ENCODE measurements at regions not wholly inside any gene's neighbourhood (a gene's known extent, or its start where the extent isn't known, plus 50 kb on each side); places are given as distances from the start of the nearest gene placed in this dataset.

- POLR2A ChIA-PET = no interaction called here
- BruUV-seq (replicated peaks) = no TSS peak
- Histone ChIP-seq H3K36me3 (ENCODE audit: insufficient read depth, low read length) (no peaks in the 10 kb centered on the region), H2AFZ (ENCODE audit: low read length) (no peak overlapping the region), H4K20me1 (ENCODE audit: insufficient read depth, low read length) (no peaks in the 10 kb centered on the region), H3K4me1 (ENCODE audit: insufficient read depth, low read length, poor library complexity, severe bottlenecking) (no peaks in the 10 kb centered on the region), H3K4me2 (ENCODE audit: low read length) (no peak overlapping the region), H3K9me2 (ENCODE audit: insufficient read depth, low read length) (no peaks in the 10 kb centered on the region), H3K27ac (ENCODE audit: low read depth, low read length, poor library complexity, severe bottlenecking) (no peak overlapping the region), H3K4me3 (ENCODE audit: low read depth, low read length, poor library complexity, severe bottlenecking) (no peak overlapping the region), H3K79me2 (ENCODE audit: insufficient read depth, low read depth, low read length) (no peaks in the 10 kb centered on the region), H3K9me3 (ENCODE audit: low read length) (no peaks in the 10 kb centered on the region)
- no peak for DNase-seq (ENCODE audit: low spot score)
- no peak for TF ChIP-seq CTCF (conservative IDR thresholded peaks at IDR 0.05; ENCODE audit: low read length)
- TF ChIP-seq EZH2phosphoT487 (IDR thresholded peaks at IDR 0.05; ENCODE audit: borderline replicate concordance, low read depth, low read length) = no peak
- intact Hi-C loops (cut with micrococcal nuclease; ENCODE audit: unreplicated experiment) = no loop called here
- CTCF ChIA-PET (ENCODE audit: unreplicated experiment) = no interaction called here
Measured at GRCh38 chr4:57445686-57446085, 335.5 kb upstream of the IGFBP7 start.

GRCh38 chr4:57444671-57445070, 334.5 kb upstream of the IGFBP7 start:
- H3K36me3 ChIP-seq (ENCODE audit: insufficient read depth, low read length) = no peaks in the 10 kb centered on the region
- no peak overlapping the region for H3K4me2 ChIP-seq (ENCODE audit: low read length)
- H3K79me2 ChIP-seq (ENCODE audit: insufficient read depth, low read depth, low read length) = no peaks in the 10 kb centered on the region
- H4K20me1 ChIP-seq (ENCODE audit: insufficient read depth, low read length) = no peaks in the 10 kb centered on the region
- no TSS peak for BruUV-seq (replicated peaks)
- no peak for DNase-seq (ENCODE audit: low spot score)
- H3K9me2 ChIP-seq (ENCODE audit: insufficient read depth, low read length) = no peaks in the 10 kb centered on the region
- no peaks in the 10 kb centered on the region for H3K4me1 ChIP-seq (ENCODE audit: insufficient read depth, low read length, poor library complexity, severe bottlenecking)
- no peaks in the 10 kb centered on the region for H3K9me3 ChIP-seq (ENCODE audit: low read length)
- intact Hi-C loops (cut with micrococcal nuclease; ENCODE audit: unreplicated experiment) = no loop called here
- H3K27ac ChIP-seq (ENCODE audit: low read depth, low read length, poor library complexity, severe bottlenecking) = no peak overlapping the region
- no peak overlapping the region for H3K4me3 ChIP-seq (ENCODE audit: low read depth, low read length, poor library complexity, severe bottlenecking)
- no peak overlapping the region for H2AFZ ChIP-seq (ENCODE audit: low read length)
- ChIA-PET CTCF (ENCODE audit: unreplicated experiment) (no interaction called here), POLR2A (no interaction called here)
- no peak for TF ChIP-seq EZH2phosphoT487 (IDR thresholded peaks at IDR 0.05; ENCODE audit: borderline replicate concordance, low read depth, low read length)
- TF ChIP-seq CTCF (conservative IDR thresholded peaks at IDR 0.05; ENCODE audit: low read length) = no peak

GRCh38 chr4:57443787-57444186, 333.6 kb upstream of the IGFBP7 start:
- intact Hi-C loops (cut with micrococcal nuclease; ENCODE audit: unreplicated experiment) = no loop called here
- Histone ChIP-seq H3K9me2 (ENCODE audit: insufficient read depth, low read length) (no peaks in the 10 kb centered on the region), H3K9me3 (ENCODE audit: low read length) (no peaks in the 10 kb centered on the region), H3K79me2 (ENCODE audit: insufficient read depth, low read depth, low read length) (no peaks in the 10 kb centered on the region), H4K20me1 (ENCODE audit: insufficient read depth, low read length) (no peaks in the 10 kb centered on the region), H3K27ac (ENCODE audit: low read depth, low read length, poor library complexity, severe bottlenecking) (no peak overlapping the region), H3K36me3 (ENCODE audit: insufficient read depth, low read length) (no peaks in the 10 kb centered on the region), H2AFZ (ENCODE audit: low read length) (no peak overlapping the region), H3K4me1 (ENCODE audit: insufficient read depth, low read length, poor library complexity, severe bottlenecking) (no peaks in the 10 kb centered on the region), H3K4me2 (ENCODE audit: low read length) (no peak overlapping the region), H3K4me3 (ENCODE audit: low read depth, low read length, poor library complexity, severe bottlenecking) (no peak overlapping the region)
- ChIA-PET POLR2A (no interaction called here), CTCF (ENCODE audit: unreplicated experiment) (no interaction called here)
- BruUV-seq (replicated peaks) = no TSS peak
- TF ChIP-seq CTCF (conservative IDR thresholded peaks at IDR 0.05; ENCODE audit: low read length) (no peak), EZH2phosphoT487 (IDR thresholded peaks at IDR 0.05; ENCODE audit: borderline replicate concordance, low read depth, low read length) (no peak)
- no peak for DNase-seq (ENCODE audit: low spot score)
